Neural cell (in vitro differentiated cells): ENCODE measurements at regions not wholly inside any gene's neighbourhood (a gene's known extent, or its start where the extent isn't known, plus 50 kb on each side); places are given as distances from the start of the nearest gene placed in this dataset.

Source experiments
- H2AFZ ChIP-seq: fragments of 200-600, 300-800 bp; sonication (generic), shearing (Covaris generic); 2 replicates; pipeline ENCODE4 v1.6.0; 2014; ENCODE audit warnings: low read depth, mild to moderate bottlenecking, antibody characterized with exemption, low read length, moderate library complexity
- H3F3A ChIP-seq: fragments of 200-600 bp; shearing (Covaris generic); 2 replicates; pipeline ENCODE4 v1.6.1; 2016; ENCODE audit warnings: mild to moderate bottlenecking, moderate library complexity, mixed read lengths, antibody characterized with exemption, low read length; ENCODE audit not compliant: insufficient read depth, poor library complexity, severe bottlenecking
- H3K27ac ChIP-seq: fragments of 200-600, 300-800 bp; sonication (generic), shearing (Covaris generic); 2 replicates; pipeline ENCODE4 v1.5.1; 2014; ENCODE audit warnings: mild to moderate bottlenecking, low read length, moderate library complexity
- H3K27me3 ChIP-seq: fragments of 300-800, 200-600 bp; sonication (generic), shearing (Covaris generic); 2 replicates; pipeline ENCODE4 v1.6.0; 2014; ENCODE audit warnings: mild to moderate bottlenecking, low read depth, low read length, moderate library complexity; ENCODE audit not compliant: insufficient read depth
- H3K36me3 ChIP-seq: fragments of 300-800, 200-600 bp; sonication (generic), shearing (Covaris generic); 2 replicates; pipeline ENCODE4 v1.5.1; 2014; ENCODE audit warnings: mild to moderate bottlenecking, antibody characterized with exemption, low read length, moderate library complexity; ENCODE audit not compliant: insufficient read depth
- H3K4me2 ChIP-seq: fragments of 300-800, 200-600 bp; sonication (generic), shearing (Covaris generic); 2 replicates; pipeline ENCODE4 v1.6.0; 2014; ENCODE audit warnings: mild to moderate bottlenecking, low read length
- H3K4me3 ChIP-seq: fragments of 300-800, 200-600 bp; sonication (generic), shearing (Covaris generic); 2 replicates; pipeline ENCODE4 v1.5.1; 2014; ENCODE audit warnings: mild to moderate bottlenecking, low read length, moderate library complexity
- H3K79me2 ChIP-seq: fragments of 200-600 bp; shearing (Covaris generic); replicated peaks from 2 replicates; pipeline ENCODE4 v1.6.0; 2014; ENCODE audit warnings: mild to moderate bottlenecking, low read length, moderate library complexity; ENCODE audit not compliant: insufficient read depth
- H3K9ac ChIP-seq: fragments of 300-800, 200-600 bp; sonication (generic), shearing (Covaris generic); 2 replicates; pipeline ENCODE4 v1.6.1; 2016; ENCODE audit warnings: mild to moderate bottlenecking, low read length, mixed read lengths
- H3K9me2 ChIP-seq: fragments of 200-600 bp; shearing (Covaris generic); 2 replicates; pipeline ENCODE4 v1.6.1; 2016; ENCODE audit warnings: mild to moderate bottlenecking, low read length, mixed read lengths; ENCODE audit not compliant: insufficient read depth
- H3K9me3 ChIP-seq: fragments of 200-600, 300-800 bp; sonication (generic), shearing (Covaris generic); 2 replicates; pipeline ENCODE4 v1.6.1; 2016; ENCODE audit warnings: mild to moderate bottlenecking, mixed run types, low read length, moderate library complexity, mixed read lengths
- H4K20me1 ChIP-seq: fragments of 200-600 bp; shearing (Covaris generic); 2 replicates; pipeline ENCODE4 v1.6.1; 2016; ENCODE audit warnings: mild to moderate bottlenecking, mixed run types; ENCODE audit not compliant: insufficient read depth
- CTCF ChIP-seq: fragments of 450-650 bp; IDR thresholded peaks from 2 replicates; pipeline ENCODE4 v1.5.1; 2014; ENCODE audit warnings: antibody characterized with exemption, mild to moderate bottlenecking, moderate library complexity; ENCODE audit not compliant: poor library complexity, severe bottlenecking
- EP300 ChIP-seq: fragments of 450-650 bp; conservative IDR thresholded peaks from 2 replicates; pipeline ENCODE4 v1.6.1; 2014; ENCODE audit warnings: antibody characterized with exemption, mild to moderate bottlenecking, moderate library complexity; ENCODE audit not compliant: poor library complexity, severe bottlenecking
- EZH2 ChIP-seq: fragments of 200-600, 300-800 bp; shearing (Covaris generic), sonication (generic); IDR thresholded peaks from 2 replicates; pipeline ENCODE4 v1.6.1; 2014; ENCODE audit warnings: antibody characterized with exemption, low read length, borderline replicate concordance, mild to moderate bottlenecking; ENCODE audit not compliant: insufficient read depth, poor library complexity, severe bottlenecking
- MXI1 ChIP-seq: fragments of 450-650 bp; conservative IDR thresholded peaks from 2 replicates; pipeline ENCODE4 v1.6.1; 2014; ENCODE audit warnings: antibody characterized with exemption, mild to moderate bottlenecking; ENCODE audit not compliant: poor library complexity, severe bottlenecking
- POLR2AphosphoS5 ChIP-seq: IDR thresholded peaks from 2 replicates; pipeline ENCODE4 v1.6.1; 2012
- RAD21 ChIP-seq: fragments of 450-650 bp; conservative IDR thresholded peaks from 2 replicates; pipeline ENCODE4 v1.6.1; 2014; ENCODE audit warnings: antibody characterized with exemption, mild to moderate bottlenecking, moderate library complexity
- REST ChIP-seq: IDR thresholded peaks from 2 replicates; pipeline ENCODE4 v1.6.1; 2012; ENCODE audit warnings: borderline replicate concordance
- SMC3 ChIP-seq: fragments of 450-650 bp; conservative IDR thresholded peaks from 2 replicates; pipeline ENCODE4 v1.6.1; 2014; ENCODE audit warnings: antibody characterized with exemption, mild to moderate bottlenecking, moderate library complexity; ENCODE audit not compliant: poor library complexity
- TAF1 ChIP-seq: IDR thresholded peaks from 2 replicates; pipeline ENCODE4 v1.6.1; 2012; ENCODE audit warnings: low read depth

- H3K9me2 ChIP-seq = no peaks in the 10 kb centered on the region
- H4K20me1 ChIP-seq = no peaks in the 10 kb centered on the region
Observed at GRCh38 chr4:33579951-33580350, 2664.4 kb downstream of the ARAP2 start.

GRCh38 chr4:33592701-33593100 is 2651.6 kb downstream of the ARAP2 start:
- H4K20me1 ChIP-seq = no peaks in the 10 kb centered on the region
- no peak overlapping the region for H3K4me3 ChIP-seq
- H3K79me2 ChIP-seq = no peaks in the 10 kb centered on the region
- H3K4me2 ChIP-seq = no peak overlapping the region
- no peaks in the 10 kb centered on the region for H3F3A ChIP-seq
- no peaks in the 10 kb centered on the region for H3K36me3 ChIP-seq
- H3K27ac ChIP-seq = no peak overlapping the region
- no peak overlapping the region for H2AFZ ChIP-seq
- H3K9ac ChIP-seq = no peak overlapping the region
- no peaks in the 10 kb centered on the region for H3K27me3 ChIP-seq
- peaks cover 23% of the 10 kb centered on the region for H3K9me3 ChIP-seq
- no peaks in the 10 kb centered on the region for H3K9me2 ChIP-seq
- TF ChIP-seq RAD21 = no peak
- no peak for TF ChIP-seq REST
- TF ChIP-seq POLR2AphosphoS5 = no peak
- TF ChIP-seq SMC3 = no peak
- no peak for TF ChIP-seq CTCF
- no peak for TF ChIP-seq MXI1
- no peak for TF ChIP-seq TAF1

More at GRCh38 chr4:33579951-33580350, 2664.4 kb downstream of the ARAP2 start:
- H3K4me3 ChIP-seq = no peak overlapping the region
- H3K9ac ChIP-seq = no peak overlapping the region
- H3K4me2 ChIP-seq = no peak overlapping the region
- no peak overlapping the region for H2AFZ ChIP-seq
- H3K36me3 ChIP-seq = no peaks in the 10 kb centered on the region
- no peaks in the 10 kb centered on the region for H3F3A ChIP-seq
- no peak overlapping the region for H3K27ac ChIP-seq
- H3K9me3 ChIP-seq = no peaks in the 10 kb centered on the region
- no peaks in the 10 kb centered on the region for H3K79me2 ChIP-seq
- H3K27me3 ChIP-seq = no peaks in the 10 kb centered on the region
- TF ChIP-seq REST = no peak
- TF ChIP-seq SMC3 = no peak
- no peak for TF ChIP-seq RAD21
- no peak for TF ChIP-seq MXI1
- TF ChIP-seq TAF1 = no peak
- TF ChIP-seq POLR2AphosphoS5 = no peak
- no peak for TF ChIP-seq EP300
- TF ChIP-seq EZH2 = no peak
- TF ChIP-seq CTCF = no peak
